ENCODE measurements at regions not wholly inside any gene's neighbourhood (a gene's known extent, or its start where the extent isn't known, plus 50 kb on each side); places are given as distances from the start of the nearest gene placed in this dataset.
"Not testable (repeated sequence)": the region's sequence is repeated elsewhere in the genome, so short reads cannot be mapped to it uniquely, and the experiment has no call there.

- DNase-seq (ENCODE audit: low spot score), result no peak
Observed at GRCh38 chr6:74953708-74954107, 252.1 kb downstream of the COL12A1 start.

GRCh38 chr6:74946961-74947360 lies 258.9 kb downstream of the COL12A1 start:
- DNase-seq (ENCODE audit: low spot score), result peak; percentile 33

- no peak for DNase-seq (ENCODE audit: low spot score)
Observed at GRCh38 chr6:74942130-74942529, 263.7 kb downstream of the COL12A1 start.

- DNase-seq (ENCODE audit: low spot score), result no peak
Observed at GRCh38 chr6:74941424-74941823, 264.4 kb downstream of the COL12A1 start.

- DNase-seq (ENCODE audit: low spot score), result no peak
Observed at GRCh38 chr6:74939721-74940620, 265.9 kb downstream of the COL12A1 start.

GRCh38 chr6:74939151-74939708 lies 266.6 kb downstream of the COL12A1 start:
- DNase-seq (ENCODE audit: low spot score), result no peak

GRCh38 chr6:74937936-74938335 lies 267.9 kb downstream of the COL12A1 start:
- no peak for DNase-seq (ENCODE audit: low spot score)

GRCh38 chr6:74936886-74937285 lies 269.0 kb downstream of the COL12A1 start:
- peak; percentile 52 for DNase-seq (ENCODE audit: low spot score)

GRCh38 chr6:74932232-74932888 lies 273.5 kb downstream of the COL12A1 start:
- no peak for DNase-seq (ENCODE audit: low spot score)

GRCh38 chr6:74931558-74931957 lies 274.3 kb downstream of the COL12A1 start:
- peak; percentile 63 for DNase-seq (ENCODE audit: low spot score)

GRCh38 chr6:74928203-74928602 lies 277.6 kb downstream of the COL12A1 start:
- DNase-seq (ENCODE audit: low spot score), result no peak

GRCh38 chr6:74927299-74927698 lies 278.6 kb downstream of the COL12A1 start:
- DNase-seq (ENCODE audit: low spot score), result no peak

- no peak for DNase-seq (ENCODE audit: low spot score)
Observed at GRCh38 chr6:74925683-74926082, 280.2 kb downstream of the COL12A1 start.

- DNase-seq (ENCODE audit: low spot score), result no peak
Observed at GRCh38 chr6:74914888-74915287, 291.0 kb downstream of the COL12A1 start.

GRCh38 chr6:74912234-74912633 lies 293.6 kb downstream of the COL12A1 start:
- no peak for DNase-seq (ENCODE audit: low spot score)

- DNase-seq (ENCODE audit: low spot score), result no peak
Observed at GRCh38 chr6:74902846-74903245, 303.0 kb downstream of the COL12A1 start.

- no peak for DNase-seq (ENCODE audit: low spot score)
Observed at GRCh38 chr6:74902089-74902488, 303.8 kb downstream of the COL12A1 start.

GRCh38 chr6:74901576-74901975 lies 304.3 kb downstream of the COL12A1 start:
- no peak for DNase-seq (ENCODE audit: low spot score)

- DNase-seq (ENCODE audit: low spot score), result no peak
Observed at GRCh38 chr6:74899416-74899815, 306.4 kb downstream of the COL12A1 start.

- DNase-seq (ENCODE audit: low spot score), result no peak
Observed at GRCh38 chr6:74892091-74892490, 313.8 kb downstream of the COL12A1 start.

- peak; percentile 64 for DNase-seq (ENCODE audit: low spot score)
Observed at GRCh38 chr6:74891349-74891831, 314.5 kb downstream of the COL12A1 start.

GRCh38 chr6:74889635-74890034 lies 316.2 kb downstream of the COL12A1 start:
- no peak for DNase-seq (ENCODE audit: low spot score)

GRCh38 chr6:74888741-74889140 lies 317.1 kb downstream of the COL12A1 start:
- DNase-seq (ENCODE audit: low spot score), result not testable (repeated sequence)

Data from AG20443 (cell line).